SK-N-SH treated with all-trans-retinoic acid at 6 μM for 48 hours (cell line): ENCODE measurements at regions not wholly inside any gene's neighbourhood (a gene's known extent, or its start where the extent isn't known, plus 50 kb on each side); places are given as distances from the start of the nearest gene placed in this dataset.

Experiments
- ATAC-seq: fragments of 200-7000 bp; cut with Tn5 transposase; 3 replicates; pipeline ENCODE4 v1.9.1; 2020; ENCODE audit warnings: mild to moderate bottlenecking, moderate library complexity
- BACH2 ChIP-seq: fragments of 250-450 bp; sonication (Bioruptor Pico); IDR thresholded peaks from 2 replicates; pipeline ENCODE4 v1.9.0; 2021; ENCODE audit warnings: mild to moderate bottlenecking, borderline replicate concordance
- CSDC2 ChIP-seq: fragments of 250-450 bp; sonication (Bioruptor Pico); IDR thresholded peaks from 2 replicates; pipeline ENCODE4 v1.5.0; 2020; ENCODE audit warnings: mild to moderate bottlenecking, moderate library complexity
- CSRNP3 ChIP-seq: fragments of 250-450 bp; sonication (Bioruptor Pico); IDR thresholded peaks from 2 replicates; pipeline ENCODE4 v1.5.1; 2021; ENCODE audit warnings: mild to moderate bottlenecking, moderate library complexity
- ESRRG ChIP-seq: fragments of 250-450 bp; sonication (Bioruptor Pico); IDR thresholded peaks from 2 replicates; pipeline ENCODE4 v1.6.1; 2021; ENCODE audit warnings: mild to moderate bottlenecking
- GLIS3 ChIP-seq: fragments of 250-450 bp; sonication (Bioruptor Pico); IDR thresholded peaks from 2 replicates; pipeline ENCODE4 v1.5.0; 2020; ENCODE audit warnings: mild to moderate bottlenecking, moderate library complexity
- ISL1 ChIP-seq: fragments of 250-450 bp; sonication (Bioruptor Pico); IDR thresholded peaks from 2 replicates; pipeline ENCODE4 v2.1.2; 2022; ENCODE audit warnings: mild to moderate bottlenecking, moderate library complexity
- OSR1 ChIP-seq: fragments of 250-450 bp; sonication (Bioruptor Pico); IDR thresholded peaks from 2 replicates; pipeline ENCODE4 v1.8.0; 2022; ENCODE audit warnings: moderate library complexity, mild to moderate bottlenecking, inconsistent platforms
- PATZ1 ChIP-seq: fragments of 250-450 bp; sonication (Bioruptor Pico); IDR thresholded peaks from 2 replicates; pipeline ENCODE4 v1.8.0; 2020; ENCODE audit warnings: mild to moderate bottlenecking, moderate library complexity, borderline replicate concordance
- PPARA ChIP-seq: fragments of 250-450 bp; sonication (Bioruptor Pico); IDR thresholded peaks from 2 replicates; pipeline ENCODE4 v1.5.0; 2020; ENCODE audit warnings: mild to moderate bottlenecking, borderline replicate concordance
- RARB ChIP-seq: fragments of 250-450 bp; sonication (Bioruptor Pico); IDR thresholded peaks from 2 replicates; pipeline ENCODE4 v1.8.0; 2021; ENCODE audit warnings: mild to moderate bottlenecking, moderate library complexity
- SNAI2 ChIP-seq: fragments of 250-450 bp; sonication (Bioruptor Pico); IDR thresholded peaks from 2 replicates; pipeline ENCODE4 v1.5.0; 2020; ENCODE audit warnings: mild to moderate bottlenecking, moderate library complexity
- TCF4 ChIP-seq: fragments of 250-450 bp; sonication (Bioruptor Pico); IDR thresholded peaks from 2 replicates; pipeline ENCODE4 v1.8.0; 2021; ENCODE audit warnings: mild to moderate bottlenecking, moderate library complexity, borderline replicate concordance
- TOX ChIP-seq: fragments of 250-450 bp; sonication (Bioruptor Pico); IDR thresholded peaks from 2 replicates; pipeline ENCODE4 v1.8.0; 2021; ENCODE audit warnings: mild to moderate bottlenecking, moderate library complexity, borderline replicate concordance
- ZC3H10 ChIP-seq: fragments of 250-450 bp; sonication (Bioruptor Pico); IDR thresholded peaks from 2 replicates; pipeline ENCODE4 v1.5.1; 2021; ENCODE audit warnings: mild to moderate bottlenecking, moderate library complexity
- ZFP30 ChIP-seq: fragments of 450-650 bp; formaldehyde crosslinking; IDR thresholded peaks from 2 replicates; pipeline ENCODE4 v1.5.0; 2022; ENCODE audit warnings: mild to moderate bottlenecking, moderate library complexity
- ZNF565 ChIP-seq: fragments of 450-650 bp; formaldehyde crosslinking; conservative IDR thresholded peaks from 2 replicates; pipeline ENCODE4 v1.5.0; 2020; ENCODE audit warnings: low read depth, mild to moderate bottlenecking, moderate library complexity
- ZNF70 ChIP-seq: fragments of 450-650 bp; formaldehyde crosslinking; IDR thresholded peaks from 2 replicates; pipeline ENCODE4 v1.5.0; 2020; ENCODE audit warnings: mild to moderate bottlenecking, moderate library complexity
- ZNF8 ChIP-seq: fragments of 450-650 bp; formaldehyde crosslinking; IDR thresholded peaks from 2 replicates; pipeline ENCODE4 v1.5.0; 2020; ENCODE audit warnings: mild to moderate bottlenecking, moderate library complexity
- TF ChIP-seq, protein P1 (sequence below): fragments of 250-450 bp; sonication (Bioruptor Pico); IDR thresholded peaks from 2 replicates; pipeline ENCODE4 v1.8.0; 2021; ENCODE audit warnings: low read depth, mild to moderate bottlenecking, moderate library complexity, borderline replicate concordance
- TF ChIP-seq, protein P2 (sequence below): fragments of 250-450 bp; sonication (Bioruptor Pico); IDR thresholded peaks from 2 replicates; pipeline ENCODE4 v1.5.1; 2020; ENCODE audit warnings: low read depth, mild to moderate bottlenecking, moderate library complexity
- TF ChIP-seq, protein P3 (sequence below): fragments of 250-450 bp; sonication (Bioruptor Pico); IDR thresholded peaks from 2 replicates; pipeline ENCODE4 v1.5.0; 2020; ENCODE audit warnings: mild to moderate bottlenecking, moderate library complexity

DNA sequence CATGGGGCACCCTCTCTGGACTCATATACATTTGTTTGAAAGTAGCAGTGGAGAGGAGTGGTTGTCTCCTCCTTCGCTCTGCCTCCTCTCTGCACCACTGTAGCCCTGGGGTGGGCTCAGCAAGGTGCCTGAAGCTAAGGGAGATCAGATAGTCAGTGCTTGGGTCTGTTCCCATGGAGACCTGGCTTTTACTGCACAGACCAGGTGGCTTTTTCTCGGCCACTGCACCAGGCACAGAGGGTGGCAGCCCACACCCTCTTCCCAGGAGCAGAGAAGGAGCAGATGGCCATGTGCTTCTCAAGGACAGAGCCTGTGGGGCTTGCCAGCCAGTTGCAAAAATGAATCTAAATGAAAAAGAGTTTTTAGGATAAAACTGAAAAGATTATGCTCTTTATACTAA is 123.4 kb upstream of the KCNK1 start:
- ATAC-seq, result no peak
- no peak for TF ChIP-seq ESRRG (CRISPR knock-in tag)
- TF ChIP-seq, protein P1, sequence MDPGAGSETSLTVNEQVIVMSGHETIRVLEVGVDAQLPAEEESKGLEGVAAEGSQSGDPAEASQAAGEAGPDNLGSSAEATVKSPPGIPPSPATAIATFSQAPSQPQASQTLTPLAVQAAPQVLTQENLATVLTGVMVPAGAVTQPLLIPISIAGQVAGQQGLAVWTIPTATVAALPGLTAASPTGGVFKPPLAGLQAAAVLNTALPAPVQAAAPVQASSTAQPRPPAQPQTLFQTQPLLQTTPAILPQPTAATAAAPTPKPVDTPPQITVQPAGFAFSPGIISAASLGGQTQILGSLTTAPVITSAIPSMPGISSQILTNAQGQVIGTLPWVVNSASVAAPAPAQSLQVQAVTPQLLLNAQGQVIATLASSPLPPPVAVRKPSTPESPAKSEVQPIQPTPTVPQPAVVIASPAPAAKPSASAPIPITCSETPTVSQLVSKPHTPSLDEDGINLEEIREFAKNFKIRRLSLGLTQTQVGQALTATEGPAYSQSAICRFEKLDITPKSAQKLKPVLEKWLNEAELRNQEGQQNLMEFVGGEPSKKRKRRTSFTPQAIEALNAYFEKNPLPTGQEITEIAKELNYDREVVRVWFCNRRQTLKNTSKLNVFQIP (CRISPR knock-in tag), result no peak
- TF ChIP-seq CSRNP3, result no peak
- no peak for TF ChIP-seq RARB (CRISPR knock-in tag)
- TF ChIP-seq OSR1 (CRISPR knock-in tag), result no peak
- no peak for TF ChIP-seq PPARA
- no peak for TF ChIP-seq GLIS3
- no peak for TF ChIP-seq ZC3H10
- TF ChIP-seq ZNF8, result no peak
- no peak for TF ChIP-seq ZNF565 (CRISPR knock-in tag)
- TF ChIP-seq CSDC2 (CRISPR knock-in tag), result no peak
- TF ChIP-seq TOX (CRISPR knock-in tag), result no peak
- TF ChIP-seq, protein P2, sequence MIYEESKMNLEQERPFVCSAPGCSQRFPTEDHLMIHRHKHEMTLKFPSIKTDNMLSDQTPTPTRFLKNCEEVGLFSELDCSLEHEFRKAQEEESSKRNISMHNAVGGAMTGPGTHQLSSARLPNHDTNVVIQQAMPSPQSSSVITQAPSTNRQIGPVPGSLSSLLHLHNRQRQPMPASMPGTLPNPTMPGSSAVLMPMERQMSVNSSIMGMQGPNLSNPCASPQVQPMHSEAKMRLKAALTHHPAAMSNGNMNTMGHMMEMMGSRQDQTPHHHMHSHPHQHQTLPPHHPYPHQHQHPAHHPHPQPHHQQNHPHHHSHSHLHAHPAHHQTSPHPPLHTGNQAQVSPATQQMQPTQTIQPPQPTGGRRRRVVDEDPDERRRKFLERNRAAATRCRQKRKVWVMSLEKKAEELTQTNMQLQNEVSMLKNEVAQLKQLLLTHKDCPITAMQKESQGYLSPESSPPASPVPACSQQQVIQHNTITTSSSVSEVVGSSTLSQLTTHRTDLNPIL (CRISPR knock-in tag), result no peak
- TF ChIP-seq BACH2, result no peak
- TF ChIP-seq ZNF70 (CRISPR knock-in tag), result no peak
- TF ChIP-seq TCF4 (CRISPR knock-in tag), result no peak
- TF ChIP-seq ISL1 (CRISPR knock-in tag), result no peak
- TF ChIP-seq, protein P3, sequence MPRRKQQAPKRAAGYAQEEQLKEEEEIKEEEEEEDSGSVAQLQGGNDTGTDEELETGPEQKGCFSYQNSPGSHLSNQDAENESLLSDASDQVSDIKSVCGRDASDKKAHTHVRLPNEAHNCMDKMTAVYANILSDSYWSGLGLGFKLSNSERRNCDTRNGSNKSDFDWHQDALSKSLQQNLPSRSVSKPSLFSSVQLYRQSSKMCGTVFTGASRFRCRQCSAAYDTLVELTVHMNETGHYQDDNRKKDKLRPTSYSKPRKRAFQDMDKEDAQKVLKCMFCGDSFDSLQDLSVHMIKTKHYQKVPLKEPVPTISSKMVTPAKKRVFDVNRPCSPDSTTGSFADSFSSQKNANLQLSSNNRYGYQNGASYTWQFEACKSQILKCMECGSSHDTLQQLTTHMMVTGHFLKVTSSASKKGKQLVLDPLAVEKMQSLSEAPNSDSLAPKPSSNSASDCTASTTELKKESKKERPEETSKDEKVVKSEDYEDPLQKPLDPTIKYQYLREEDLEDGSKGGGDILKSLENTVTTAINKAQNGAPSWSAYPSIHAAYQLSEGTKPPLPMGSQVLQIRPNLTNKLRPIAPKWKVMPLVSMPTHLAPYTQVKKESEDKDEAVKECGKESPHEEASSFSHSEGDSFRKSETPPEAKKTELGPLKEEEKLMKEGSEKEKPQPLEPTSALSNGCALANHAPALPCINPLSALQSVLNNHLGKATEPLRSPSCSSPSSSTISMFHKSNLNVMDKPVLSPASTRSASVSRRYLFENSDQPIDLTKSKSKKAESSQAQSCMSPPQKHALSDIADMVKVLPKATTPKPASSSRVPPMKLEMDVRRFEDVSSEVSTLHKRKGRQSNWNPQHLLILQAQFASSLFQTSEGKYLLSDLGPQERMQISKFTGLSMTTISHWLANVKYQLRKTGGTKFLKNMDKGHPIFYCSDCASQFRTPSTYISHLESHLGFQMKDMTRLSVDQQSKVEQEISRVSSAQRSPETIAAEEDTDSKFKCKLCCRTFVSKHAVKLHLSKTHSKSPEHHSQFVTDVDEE, result no peak
- no peak for TF ChIP-seq PATZ1
- no peak for TF ChIP-seq SNAI2 (CRISPR knock-in tag)
- TF ChIP-seq, all 23 proteins: peak for 0

DNA sequence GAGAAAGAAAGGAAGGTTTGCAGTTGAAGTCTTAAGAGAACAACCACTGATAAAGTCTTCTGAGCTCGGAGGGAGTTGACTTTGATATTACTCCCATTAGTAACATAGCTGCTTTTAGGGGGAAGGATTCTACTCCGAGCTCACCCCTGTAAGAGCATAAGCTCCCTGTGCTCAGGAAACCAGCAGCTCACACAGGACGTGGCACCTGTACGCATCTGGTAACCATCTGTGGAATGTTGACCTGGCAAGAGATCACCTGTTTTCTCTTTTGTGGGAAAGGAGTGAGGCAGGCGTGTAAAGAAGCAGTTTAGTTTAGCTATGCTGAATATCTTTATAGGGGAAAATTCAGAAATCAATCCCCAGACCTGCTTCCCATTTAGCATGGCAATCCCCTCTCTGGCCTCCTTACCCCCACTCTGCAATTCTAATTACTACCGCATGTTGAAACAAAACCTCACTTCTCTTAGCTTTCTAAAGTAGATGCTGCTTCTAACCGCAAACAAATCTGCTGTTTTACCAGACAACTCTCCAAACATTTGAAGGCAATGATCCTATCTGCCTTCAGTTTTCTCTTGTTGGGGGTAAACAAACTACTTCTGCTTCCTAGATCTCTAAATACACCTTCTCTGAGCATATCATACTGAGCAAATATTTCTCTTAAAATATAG is 121.8 kb upstream of the KCNK1 start:
- TF ChIP-seq SNAI2 (CRISPR knock-in tag), result no peak
- TF ChIP-seq, protein P3, result no peak
- TF ChIP-seq GLIS3, result no peak
- TF ChIP-seq, protein P2 (CRISPR knock-in tag), result no peak
- no peak for TF ChIP-seq ZNF8
- TF ChIP-seq ZC3H10, result no peak
- TF ChIP-seq ZFP30 (CRISPR knock-in tag), result no peak
- no peak for TF ChIP-seq ZNF565 (CRISPR knock-in tag)
- no peak for TF ChIP-seq ISL1 (CRISPR knock-in tag)
- ATAC-seq, result no peak
